Endothelial cell (in vitro differentiated cells): ENCODE measurements at regions not wholly inside any gene's neighbourhood (a gene's known extent, or its start where the extent isn't known, plus 50 kb on each side); places are given as distances from the start of the nearest gene placed in this dataset.
A peak's percentile ranks its signal among the peaks of the same experiment; 100 is the strongest.

ENCODE experiments used
- DNase-seq: peaks from one replicate; pipeline ENCODE4 v3.0.0; 2021; ENCODE audit warnings: low spot score
- H3K27ac Mint-ChIP-seq: one replicate; pipeline ENCODE4 v1.8.0; 2021; ENCODE audit warnings: mixed read lengths, inconsistent platforms; ENCODE audit not compliant: unreplicated experiment
- H3K27me3 Mint-ChIP-seq: one replicate; pipeline ENCODE4 v1.8.0; 2021; ENCODE audit warnings: mild to moderate bottlenecking, moderate library complexity, mixed read lengths, inconsistent platforms; ENCODE audit not compliant: unreplicated experiment
- H3K36me3 Mint-ChIP-seq: one replicate; pipeline ENCODE4 v1.8.0; 2021; ENCODE audit warnings: mild to moderate bottlenecking, low read depth, mixed read lengths, inconsistent platforms; ENCODE audit not compliant: unreplicated experiment
- H3K4me1 Mint-ChIP-seq: one replicate; pipeline ENCODE4 v1.8.0; 2021; ENCODE audit warnings: mild to moderate bottlenecking, mixed read lengths, inconsistent platforms; ENCODE audit not compliant: unreplicated experiment
- H3K4me3 Mint-ChIP-seq: one replicate; pipeline ENCODE4 v1.8.0; 2021; ENCODE audit warnings: mild to moderate bottlenecking, mixed read lengths, inconsistent platforms; ENCODE audit not compliant: unreplicated experiment
- H3K9me3 Mint-ChIP-seq: one replicate; pipeline ENCODE4 v1.8.0; 2021; ENCODE audit warnings: mixed read lengths, inconsistent platforms; ENCODE audit not compliant: unreplicated experiment
- TF ChIP-seq, protein P1 (sequence below): fragments of 200-600 bp; sonication (generic); IDR thresholded peaks from one replicate; pipeline ENCODE4 v1.5.0; 2021; ENCODE audit warnings: antibody characterized with exemption; ENCODE audit not compliant: unreplicated experiment

DNA sequence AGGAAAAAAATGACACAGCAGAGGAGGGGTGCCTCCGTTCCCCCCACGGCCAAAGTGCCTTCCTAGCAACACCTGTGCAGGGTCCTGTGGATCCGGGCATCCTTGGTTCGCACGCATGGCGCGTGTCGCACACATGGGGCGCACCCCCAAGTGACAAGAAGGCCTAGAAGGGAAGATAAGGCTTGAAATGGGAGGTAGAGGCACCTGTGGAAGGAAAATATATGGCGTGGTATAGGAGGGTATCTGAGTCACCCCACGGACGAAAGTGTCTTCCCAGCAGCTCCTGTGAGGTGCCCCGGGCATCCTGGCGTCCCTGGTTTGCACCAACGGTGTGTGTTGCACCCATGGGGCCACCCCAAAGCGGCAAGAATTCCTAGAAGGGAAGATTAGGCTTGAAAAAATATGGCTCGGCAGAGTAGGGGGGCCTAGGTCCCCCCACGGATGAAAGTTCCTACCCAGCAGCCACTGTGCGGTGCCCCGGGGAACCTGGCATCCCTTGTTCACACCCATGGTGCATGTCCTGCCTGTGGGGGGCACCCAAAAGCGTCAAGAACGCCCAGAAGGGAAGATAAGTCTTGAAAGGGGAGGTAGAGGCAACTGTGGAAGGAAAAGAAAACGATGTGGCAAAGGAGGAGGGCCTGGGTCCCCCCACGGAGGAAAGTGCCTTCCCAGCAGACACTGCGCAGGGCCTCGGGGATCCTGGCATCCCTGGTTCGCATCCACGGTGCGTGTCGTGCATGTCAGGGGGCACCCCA is 280.0 kb downstream of the ALG10 start:
- Mint-ChIP-seq H3K4me1 (no peaks in the 10 kb centered on the region), H3K36me3 (peaks cover 72% of the 10 kb centered on the region), H3K4me3 (peak overlapping the region; percentile 78), H3K27ac (no peak overlapping the region), H3K9me3 (peaks cover 93% of the 10 kb centered on the region), H3K27me3 (peaks cover 50% of the 10 kb centered on the region)
- TF ChIP-seq, protein P1, sequence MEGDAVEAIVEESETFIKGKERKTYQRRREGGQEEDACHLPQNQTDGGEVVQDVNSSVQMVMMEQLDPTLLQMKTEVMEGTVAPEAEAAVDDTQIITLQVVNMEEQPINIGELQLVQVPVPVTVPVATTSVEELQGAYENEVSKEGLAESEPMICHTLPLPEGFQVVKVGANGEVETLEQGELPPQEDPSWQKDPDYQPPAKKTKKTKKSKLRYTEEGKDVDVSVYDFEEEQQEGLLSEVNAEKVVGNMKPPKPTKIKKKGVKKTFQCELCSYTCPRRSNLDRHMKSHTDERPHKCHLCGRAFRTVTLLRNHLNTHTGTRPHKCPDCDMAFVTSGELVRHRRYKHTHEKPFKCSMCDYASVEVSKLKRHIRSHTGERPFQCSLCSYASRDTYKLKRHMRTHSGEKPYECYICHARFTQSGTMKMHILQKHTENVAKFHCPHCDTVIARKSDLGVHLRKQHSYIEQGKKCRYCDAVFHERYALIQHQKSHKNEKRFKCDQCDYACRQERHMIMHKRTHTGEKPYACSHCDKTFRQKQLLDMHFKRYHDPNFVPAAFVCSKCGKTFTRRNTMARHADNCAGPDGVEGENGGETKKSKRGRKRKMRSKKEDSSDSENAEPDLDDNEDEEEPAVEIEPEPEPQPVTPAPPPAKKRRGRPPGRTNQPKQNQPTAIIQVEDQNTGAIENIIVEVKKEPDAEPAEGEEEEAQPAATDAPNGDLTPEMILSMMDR = no peak
- DNase-seq = no peak

DNA sequence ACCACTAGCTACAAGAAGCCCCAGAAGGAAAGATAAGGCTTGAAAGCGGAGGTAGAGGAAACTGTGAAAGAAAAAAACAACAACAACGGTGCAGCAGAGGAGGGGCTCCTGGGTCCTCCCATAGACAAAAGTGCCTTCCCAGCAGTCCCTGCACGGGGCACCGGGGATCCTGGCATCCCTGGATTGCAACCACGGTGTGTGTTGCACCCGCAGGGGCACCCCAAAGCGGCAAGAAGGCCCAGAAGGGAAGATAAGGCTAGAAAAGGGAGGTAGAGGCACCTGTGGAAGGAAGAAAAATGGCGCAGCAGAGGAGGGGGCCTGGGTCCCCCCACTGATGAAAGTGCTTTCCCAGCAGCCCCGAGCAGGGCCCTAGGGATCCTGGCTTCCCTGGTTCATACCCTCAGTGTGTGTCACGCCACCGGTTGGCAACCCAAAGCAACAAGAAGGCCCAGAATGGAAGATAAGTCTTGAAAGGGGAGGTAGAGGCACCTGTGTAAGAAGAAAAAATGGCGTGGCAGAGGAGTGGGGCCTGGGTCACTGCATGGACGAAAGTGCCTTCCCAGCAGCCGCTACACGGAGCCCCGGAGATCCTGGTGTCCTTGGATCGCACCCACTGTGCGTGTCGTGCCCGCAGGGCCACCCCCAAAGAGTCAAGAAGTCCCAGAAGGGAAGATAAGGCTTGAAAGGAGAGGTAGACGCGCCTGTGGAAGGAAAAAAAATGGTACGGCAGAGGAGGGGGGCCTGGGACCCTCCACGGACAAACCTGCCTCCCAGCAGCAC is 281.0 kb downstream of the ALG10 start:
- peak overlapping the region; percentile 33 for H3K4me3 Mint-ChIP-seq
- DNase-seq = no peak
- peaks cover 96% of the 10 kb centered on the region for H3K9me3 Mint-ChIP-seq
- TF ChIP-seq, protein P1 = no peak
- no peak overlapping the region for H3K27ac Mint-ChIP-seq
- peaks cover 74% of the 10 kb centered on the region for H3K36me3 Mint-ChIP-seq
- H3K4me1 Mint-ChIP-seq = no peaks in the 10 kb centered on the region
- peaks cover 56% of the 10 kb centered on the region for H3K27me3 Mint-ChIP-seq

DNA sequence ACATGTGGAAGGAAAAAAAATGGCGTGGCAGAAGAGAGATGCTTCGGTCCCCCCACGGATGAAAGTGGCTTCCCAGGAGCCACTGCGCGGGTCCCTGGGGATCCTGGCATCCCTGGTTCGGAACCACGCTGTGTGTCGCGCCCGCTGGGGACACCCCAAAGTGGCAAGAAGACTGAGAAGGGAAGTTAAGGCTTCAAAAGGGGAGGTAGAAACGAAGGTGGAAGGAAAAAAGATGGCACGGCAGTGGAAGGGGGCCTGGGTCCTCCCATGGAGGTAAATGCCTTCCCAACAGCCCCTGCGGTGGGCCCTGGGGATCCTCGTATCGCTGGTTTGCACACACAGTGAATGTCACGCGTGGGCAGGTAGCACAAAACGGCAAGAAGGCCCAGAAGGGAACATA is 281.7 kb downstream of the ALG10 start:
- Mint-ChIP-seq H3K4me3 (no peak overlapping the region), H3K9me3 (peaks cover 90% of the 10 kb centered on the region), H3K27ac (no peak overlapping the region), H3K4me1 (no peaks in the 10 kb centered on the region), H3K27me3 (peaks cover 57% of the 10 kb centered on the region), H3K36me3 (peaks cover 70% of the 10 kb centered on the region)
- TF ChIP-seq, protein P1 = no peak
- no peak for DNase-seq

DNA sequence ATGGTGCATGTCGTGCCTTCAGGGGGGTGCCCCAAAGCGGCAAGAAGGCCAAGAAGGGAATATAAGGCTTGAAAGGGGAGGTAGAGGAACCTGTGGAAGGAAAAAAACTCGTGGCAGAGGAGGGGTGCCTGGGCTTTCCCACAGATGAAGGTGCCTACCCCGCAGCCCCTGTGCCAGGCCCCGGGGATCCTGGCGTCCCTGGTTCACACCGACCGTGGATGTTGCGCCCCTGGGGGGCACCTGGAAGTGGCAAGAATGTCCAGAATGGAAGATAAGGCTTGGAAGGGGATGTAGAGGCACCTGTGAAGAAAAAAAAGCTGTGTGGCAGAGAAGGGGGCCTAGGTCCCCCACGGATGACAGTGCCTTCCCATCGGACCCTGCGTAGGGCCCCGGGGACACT is 282.2 kb downstream of the ALG10 start:
- peak overlapping the region; percentile 37 for H3K4me3 Mint-ChIP-seq
- H3K9me3 Mint-ChIP-seq = peaks cover 84% of the 10 kb centered on the region
- peaks cover 73% of the 10 kb centered on the region for H3K36me3 Mint-ChIP-seq
- TF ChIP-seq, protein P1 = no peak
- DNase-seq = no peak
- no peak overlapping the region for H3K27ac Mint-ChIP-seq
- H3K27me3 Mint-ChIP-seq = peaks cover 54% of the 10 kb centered on the region
- H3K4me1 Mint-ChIP-seq = no peaks in the 10 kb centered on the region

DNA sequence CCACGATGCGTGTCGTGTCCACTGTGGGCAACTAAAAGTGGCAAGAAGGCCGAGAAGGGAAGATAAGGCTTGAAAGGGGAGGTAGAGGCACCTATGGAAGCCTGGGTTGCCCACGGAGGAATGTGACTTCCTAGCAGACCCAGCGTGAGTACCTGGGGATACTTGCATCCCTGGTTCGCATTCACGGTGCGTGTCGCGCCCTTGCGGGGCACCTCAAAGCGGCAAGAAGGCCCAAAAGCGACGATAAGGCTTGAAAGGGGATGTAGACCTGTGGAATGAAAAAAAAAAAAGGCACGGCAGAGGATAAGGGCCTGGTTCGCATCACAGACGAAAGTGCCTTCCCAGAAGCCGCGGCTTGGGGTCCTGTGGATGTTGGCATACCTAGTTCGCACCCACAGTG is 282.9 kb downstream of the ALG10 start:
- DNase-seq = no peak
- Mint-ChIP-seq H3K27me3 (peaks cover 52% of the 10 kb centered on the region), H3K4me1 (no peaks in the 10 kb centered on the region), H3K27ac (no peak overlapping the region), H3K4me3 (no peak overlapping the region), H3K9me3 (peaks cover 79% of the 10 kb centered on the region), H3K36me3 (peaks cover 72% of the 10 kb centered on the region)
- TF ChIP-seq, protein P1 = no peak
